ENCODE measurements at regions not wholly inside any gene's neighbourhood (a gene's known extent, or its start where the extent isn't known, plus 50 kb on each side); places are given as distances from the start of the nearest gene placed in this dataset.

DNA sequence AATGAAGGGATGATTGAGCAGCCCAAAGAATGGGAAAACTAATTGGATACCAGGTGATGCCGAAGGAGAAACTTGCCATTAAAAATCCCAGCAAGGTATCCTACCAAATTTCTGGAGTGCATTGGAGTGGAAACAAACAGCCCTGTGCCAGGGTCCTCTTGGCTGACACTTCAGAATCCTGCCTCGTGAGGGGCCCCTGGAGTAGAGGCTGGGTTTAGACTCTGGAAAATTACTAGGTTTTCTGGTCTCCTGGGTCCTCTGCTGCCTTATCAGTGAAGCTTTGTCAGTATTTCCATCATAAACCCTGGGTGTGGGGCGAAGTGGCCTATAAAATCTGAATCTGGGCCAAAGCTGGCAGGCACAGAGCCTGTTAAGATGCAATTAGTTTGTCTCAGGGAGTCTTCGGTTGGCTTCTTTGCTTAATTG lies 289.2 kb upstream of the USP24 start:
- H3K27ac Mint-ChIP-seq, result no peak overlapping the region
- H3K9me3 Mint-ChIP-seq (ENCODE audit: low read depth), result no peaks in the 10 kb centered on the region
- no peaks in the 10 kb centered on the region for H3K36me3 Mint-ChIP-seq
- no peak overlapping the region for H3K4me3 Mint-ChIP-seq
- no peaks in the 10 kb centered on the region for H3K4me1 Mint-ChIP-seq (ENCODE audit: low read depth)
- peaks cover 8% of the 10 kb centered on the region for H3K27me3 Mint-ChIP-seq

DNA sequence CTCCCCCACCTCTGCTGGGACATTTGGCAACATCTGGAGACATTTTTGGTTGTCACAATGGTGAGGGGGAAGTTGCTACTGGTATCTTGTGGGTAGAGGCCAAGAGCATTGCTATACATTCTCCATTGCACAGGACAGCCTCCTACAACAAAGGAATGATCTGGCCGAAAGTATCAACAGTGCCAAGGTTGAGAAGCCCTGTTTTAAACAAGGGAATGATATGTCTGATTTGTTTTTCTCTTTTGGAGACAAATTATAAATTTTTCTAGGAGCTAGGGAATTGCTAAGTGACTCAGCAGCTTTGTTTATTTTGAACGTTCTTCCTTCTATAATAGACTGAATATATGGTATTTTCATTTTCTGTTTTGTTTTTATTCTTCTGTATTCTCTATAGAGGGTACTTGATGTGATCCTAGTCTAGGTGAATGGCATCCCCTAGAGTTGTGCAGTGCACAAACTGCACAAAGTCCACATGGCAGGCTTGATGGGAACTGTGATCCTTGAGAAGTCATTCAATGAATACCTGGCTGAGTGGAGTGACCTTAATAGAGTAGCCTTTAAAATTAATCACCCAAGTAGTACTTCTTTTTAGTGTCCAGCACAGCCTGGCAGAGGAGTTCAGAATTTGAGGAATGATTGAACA lies 288.6 kb upstream of the USP24 start:
- H3K9me3 Mint-ChIP-seq (ENCODE audit: low read depth), result no peaks in the 10 kb centered on the region
- no peaks in the 10 kb centered on the region for H3K36me3 Mint-ChIP-seq
- H3K27ac Mint-ChIP-seq, result no peak overlapping the region
- H3K4me1 Mint-ChIP-seq (ENCODE audit: low read depth), result no peaks in the 10 kb centered on the region
- H3K4me3 Mint-ChIP-seq, result no peak overlapping the region
- H3K27me3 Mint-ChIP-seq, result peaks cover 8% of the 10 kb centered on the region

DNA sequence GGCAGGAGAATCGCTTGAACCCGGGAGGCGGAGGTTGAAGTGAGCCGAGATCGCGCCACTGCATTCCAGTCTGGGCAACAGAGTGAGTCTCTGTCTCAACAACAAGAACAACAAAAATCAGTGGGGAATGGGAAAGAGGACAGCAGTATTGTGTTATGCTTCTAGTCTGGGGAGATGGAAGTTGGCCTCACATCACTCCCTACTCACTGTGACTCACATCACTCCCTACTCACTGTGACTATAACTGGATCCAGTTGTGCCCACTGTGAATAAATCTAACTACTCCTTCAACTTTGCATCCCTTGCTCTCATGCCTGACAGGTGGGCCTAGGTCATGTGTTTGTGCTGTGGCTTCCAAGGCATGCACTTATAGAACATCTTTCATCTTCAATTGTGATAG lies 285.4 kb upstream of the USP24 start:
- Mint-ChIP-seq H3K9me3 (ENCODE audit: low read depth) (no peaks in the 10 kb centered on the region), H3K4me3 (no peak overlapping the region), H3K4me1 (ENCODE audit: low read depth) (no peaks in the 10 kb centered on the region), H3K27me3 (peaks cover 7% of the 10 kb centered on the region), H3K36me3 (no peaks in the 10 kb centered on the region), H3K27ac (no peak overlapping the region)

DNA sequence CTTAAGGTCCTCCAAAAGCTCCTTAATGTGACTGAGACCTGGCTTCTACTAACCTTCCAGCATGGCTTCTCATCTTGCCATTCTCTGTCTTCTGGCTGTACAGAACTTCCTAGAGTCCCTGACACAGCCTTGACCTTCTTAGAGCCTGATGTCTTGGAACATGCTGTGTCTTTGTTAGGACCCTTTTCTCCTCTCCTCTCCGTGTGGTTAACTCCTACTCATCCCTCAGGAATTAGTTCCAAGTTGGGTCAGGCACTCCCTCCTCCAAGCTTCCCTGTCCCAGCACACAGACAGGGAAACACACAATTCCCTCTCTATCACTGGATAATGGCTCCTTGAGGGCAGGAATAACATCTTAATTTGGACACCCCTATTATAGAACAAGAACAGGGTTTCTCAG lies 275.4 kb upstream of the USP24 start:
- H3K27ac Mint-ChIP-seq, result no peak overlapping the region
- no peaks in the 10 kb centered on the region for H3K4me1 Mint-ChIP-seq (ENCODE audit: low read depth)
- H3K4me3 Mint-ChIP-seq, result no peak overlapping the region
- peaks cover 5% of the 10 kb centered on the region for H3K9me3 Mint-ChIP-seq (ENCODE audit: low read depth)
- H3K27me3 Mint-ChIP-seq, result no peaks in the 10 kb centered on the region
- H3K36me3 Mint-ChIP-seq, result no peaks in the 10 kb centered on the region

DNA sequence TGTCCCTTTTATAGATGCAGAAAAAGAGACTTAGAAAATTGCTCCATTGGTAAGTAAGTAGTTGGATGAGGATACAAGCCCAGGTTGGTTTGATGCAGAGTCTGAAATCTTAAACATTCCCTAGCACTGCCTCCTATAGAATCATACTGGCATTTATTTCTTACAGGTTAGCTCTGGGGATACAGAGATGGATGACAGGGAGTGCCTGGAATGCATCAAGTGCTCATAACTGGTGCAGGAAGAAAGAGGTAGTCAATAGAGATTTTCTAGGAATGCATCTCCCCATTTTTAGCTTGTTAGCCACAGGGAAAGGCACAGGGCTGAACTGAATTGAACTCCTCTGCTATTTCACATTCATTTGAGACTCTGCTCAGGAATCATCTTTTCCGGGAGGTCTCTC lies 269.0 kb upstream of the USP24 start:
- H3K4me3 Mint-ChIP-seq, result no peak overlapping the region
- no peak overlapping the region for H3K27ac Mint-ChIP-seq
- H3K27me3 Mint-ChIP-seq, result no peaks in the 10 kb centered on the region
- H3K4me1 Mint-ChIP-seq (ENCODE audit: low read depth), result no peaks in the 10 kb centered on the region
- H3K36me3 Mint-ChIP-seq, result no peaks in the 10 kb centered on the region
- no peaks in the 10 kb centered on the region for H3K9me3 Mint-ChIP-seq (ENCODE audit: low read depth)

DNA sequence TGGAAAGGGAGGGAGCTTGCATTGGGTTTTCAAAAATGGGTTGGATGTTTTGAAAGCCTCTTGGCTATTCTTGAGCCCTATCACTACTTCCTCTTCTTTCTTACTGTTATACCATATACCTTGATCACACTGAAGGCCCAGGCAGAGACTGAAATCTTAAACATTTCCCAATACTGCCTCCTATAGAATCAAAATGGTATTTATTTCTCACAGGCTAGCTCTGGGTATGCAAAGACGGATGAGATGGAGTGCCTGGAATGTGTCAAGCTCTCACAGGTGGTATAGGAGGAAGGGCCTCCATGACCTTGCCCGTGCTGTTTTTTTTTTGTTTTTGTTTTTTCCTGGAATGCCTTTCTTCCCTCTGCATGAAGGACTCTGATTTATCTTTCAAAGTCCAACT lies 268.4 kb upstream of the USP24 start:
- Mint-ChIP-seq H3K4me1 (ENCODE audit: low read depth) (no peaks in the 10 kb centered on the region), H3K4me3 (no peak overlapping the region), H3K36me3 (no peaks in the 10 kb centered on the region), H3K27me3 (no peaks in the 10 kb centered on the region), H3K27ac (no peak overlapping the region), H3K9me3 (ENCODE audit: low read depth) (no peaks in the 10 kb centered on the region)

DNA sequence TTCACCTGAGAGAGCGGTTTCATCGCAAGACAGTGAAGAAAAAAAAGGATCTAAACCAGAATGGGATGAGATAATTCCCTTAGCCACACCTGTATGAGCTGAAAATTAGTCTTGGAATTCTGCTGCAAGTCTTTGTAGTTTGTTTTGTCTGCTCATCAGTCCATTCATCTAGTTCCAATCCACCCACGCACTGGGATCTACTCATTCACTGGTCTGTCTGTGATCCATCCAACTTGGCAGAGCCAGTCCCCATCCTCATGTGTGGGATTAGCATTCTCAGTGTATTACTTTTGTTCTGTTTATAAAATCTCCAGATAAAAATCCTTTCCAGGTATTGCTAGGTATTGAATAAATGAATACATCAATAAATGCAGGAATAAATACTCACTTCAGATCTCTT lies 266.5 kb upstream of the USP24 start:
- Mint-ChIP-seq H3K27ac (no peak overlapping the region), H3K4me3 (no peak overlapping the region), H3K27me3 (peaks cover 3% of the 10 kb centered on the region), H3K9me3 (ENCODE audit: low read depth) (no peaks in the 10 kb centered on the region), H3K4me1 (ENCODE audit: low read depth) (no peaks in the 10 kb centered on the region), H3K36me3 (no peaks in the 10 kb centered on the region)

DNA sequence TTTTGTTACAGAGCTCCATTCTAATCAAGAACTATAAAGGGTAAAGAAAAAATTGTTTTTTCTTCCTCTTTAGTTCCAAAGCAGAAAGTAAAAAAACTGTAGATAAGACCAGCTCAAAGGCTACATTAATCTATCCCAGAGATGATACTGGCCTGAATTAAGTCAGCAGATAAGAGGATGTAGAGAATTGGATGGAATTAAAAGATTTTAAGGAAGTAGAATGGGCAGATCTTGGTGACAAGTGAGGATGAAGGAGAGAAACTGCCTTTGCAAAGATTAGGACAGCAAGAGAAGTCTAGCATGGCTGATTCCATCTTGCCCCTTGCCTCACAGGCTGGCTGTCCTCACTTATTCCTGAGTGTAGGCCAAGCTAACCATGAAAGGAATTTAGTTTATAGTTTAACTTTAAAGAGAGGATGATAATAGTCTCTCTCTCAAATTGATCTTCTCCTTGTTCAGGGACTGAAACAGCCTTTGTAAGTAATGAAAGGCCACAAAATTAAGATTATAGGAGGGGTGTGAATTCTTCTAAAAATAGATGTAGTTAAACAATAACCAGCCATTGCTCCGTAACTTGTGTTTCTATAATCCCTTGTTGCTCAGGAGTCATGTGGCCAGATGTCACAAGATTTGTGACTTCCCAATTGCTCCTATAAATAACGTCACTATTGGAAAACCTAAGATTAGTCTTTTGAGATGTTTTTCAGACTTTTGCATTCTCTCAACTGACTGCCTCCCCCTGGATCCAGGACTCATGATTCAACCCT lies 265.0 kb upstream of the USP24 start:
- no peaks in the 10 kb centered on the region for H3K9me3 Mint-ChIP-seq (ENCODE audit: low read depth)
- H3K4me3 Mint-ChIP-seq, result no peak overlapping the region
- H3K36me3 Mint-ChIP-seq, result no peaks in the 10 kb centered on the region
- H3K4me1 Mint-ChIP-seq (ENCODE audit: low read depth), result no peaks in the 10 kb centered on the region
- H3K27ac Mint-ChIP-seq, result no peak overlapping the region
- peaks cover 9% of the 10 kb centered on the region for H3K27me3 Mint-ChIP-seq

DNA sequence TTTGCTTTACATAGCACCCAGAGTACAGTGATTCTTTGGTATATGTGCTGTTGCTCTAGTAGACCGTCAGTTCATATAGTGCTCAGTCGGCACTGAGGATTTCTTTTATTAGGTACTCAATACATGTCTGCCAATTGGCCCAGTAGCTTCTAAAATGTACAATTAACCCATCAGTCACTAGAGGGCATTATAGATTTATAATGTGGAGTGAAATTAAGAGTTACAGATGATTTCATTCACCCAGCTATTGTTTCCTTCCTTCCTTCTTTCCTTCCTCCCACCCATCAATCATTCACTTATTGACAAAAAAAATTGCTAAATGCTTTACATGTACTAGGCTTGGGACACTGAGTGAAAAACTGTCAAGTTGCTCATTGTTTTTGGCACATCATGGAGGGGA lies 263.6 kb upstream of the USP24 start:
- peaks cover 12% of the 10 kb centered on the region for H3K27me3 Mint-ChIP-seq
- no peaks in the 10 kb centered on the region for H3K36me3 Mint-ChIP-seq
- no peaks in the 10 kb centered on the region for H3K4me1 Mint-ChIP-seq (ENCODE audit: low read depth)
- H3K9me3 Mint-ChIP-seq (ENCODE audit: low read depth), result no peaks in the 10 kb centered on the region
- H3K27ac Mint-ChIP-seq, result no peak overlapping the region
- H3K4me3 Mint-ChIP-seq, result no peak overlapping the region

DNA sequence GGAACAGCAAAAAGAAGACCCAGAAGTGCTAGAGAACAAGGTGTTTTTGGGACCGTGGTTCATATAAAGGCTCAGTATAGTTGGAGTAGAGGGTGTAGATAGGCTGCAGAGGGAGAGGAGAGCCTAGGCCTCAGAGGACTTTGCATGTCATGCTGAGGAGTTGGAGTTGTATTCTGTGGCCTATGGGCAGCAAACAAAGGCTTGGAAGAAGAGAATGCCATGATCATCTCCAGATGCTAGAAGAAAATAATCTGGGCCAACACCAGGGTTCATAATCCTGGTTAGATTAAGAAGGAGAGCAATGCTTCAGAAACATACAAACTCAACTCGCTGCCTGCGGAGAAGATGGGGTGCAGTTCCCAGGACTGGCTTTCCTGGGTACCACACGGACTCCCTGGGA lies 262.8 kb upstream of the USP24 start:
- Mint-ChIP-seq H3K36me3 (no peaks in the 10 kb centered on the region), H3K27me3 (peaks cover 14% of the 10 kb centered on the region), H3K9me3 (ENCODE audit: low read depth) (no peaks in the 10 kb centered on the region), H3K4me3 (no peak overlapping the region), H3K27ac (no peak overlapping the region), H3K4me1 (ENCODE audit: low read depth) (no peaks in the 10 kb centered on the region)

DNA sequence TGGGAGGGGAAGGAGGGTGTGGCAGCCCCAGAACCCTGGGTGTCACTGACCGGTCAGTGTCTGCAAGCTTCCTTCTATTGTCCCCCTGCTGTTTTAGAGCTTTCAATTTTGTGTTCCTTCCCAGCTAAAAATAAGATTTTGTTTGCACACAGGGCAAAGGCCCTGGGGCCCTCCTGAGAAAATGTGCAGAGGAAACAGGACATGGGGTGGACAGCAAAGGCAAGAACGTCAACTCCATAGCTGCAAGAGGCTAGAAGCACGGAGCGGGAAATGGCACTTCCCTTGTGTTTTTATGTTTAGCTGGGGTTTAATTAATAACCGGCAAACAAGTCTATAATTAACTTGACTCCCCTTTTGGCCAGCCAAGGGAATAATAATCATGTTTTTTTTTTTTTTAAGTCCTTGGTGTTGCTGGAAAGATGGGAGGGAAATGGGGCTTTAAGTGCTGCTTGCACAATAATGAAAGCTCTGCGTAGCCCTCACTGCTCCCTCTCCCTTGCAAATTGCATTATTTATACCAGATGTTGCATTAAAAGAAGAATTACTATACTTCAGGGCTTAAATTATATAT lies 261.4 kb upstream of the USP24 start:
- Mint-ChIP-seq H3K4me3 (no peak overlapping the region), H3K36me3 (no peaks in the 10 kb centered on the region), H3K27me3 (peaks cover 16% of the 10 kb centered on the region), H3K27ac (no peak overlapping the region), H3K4me1 (ENCODE audit: low read depth) (no peaks in the 10 kb centered on the region), H3K9me3 (ENCODE audit: low read depth) (no peaks in the 10 kb centered on the region)

DNA sequence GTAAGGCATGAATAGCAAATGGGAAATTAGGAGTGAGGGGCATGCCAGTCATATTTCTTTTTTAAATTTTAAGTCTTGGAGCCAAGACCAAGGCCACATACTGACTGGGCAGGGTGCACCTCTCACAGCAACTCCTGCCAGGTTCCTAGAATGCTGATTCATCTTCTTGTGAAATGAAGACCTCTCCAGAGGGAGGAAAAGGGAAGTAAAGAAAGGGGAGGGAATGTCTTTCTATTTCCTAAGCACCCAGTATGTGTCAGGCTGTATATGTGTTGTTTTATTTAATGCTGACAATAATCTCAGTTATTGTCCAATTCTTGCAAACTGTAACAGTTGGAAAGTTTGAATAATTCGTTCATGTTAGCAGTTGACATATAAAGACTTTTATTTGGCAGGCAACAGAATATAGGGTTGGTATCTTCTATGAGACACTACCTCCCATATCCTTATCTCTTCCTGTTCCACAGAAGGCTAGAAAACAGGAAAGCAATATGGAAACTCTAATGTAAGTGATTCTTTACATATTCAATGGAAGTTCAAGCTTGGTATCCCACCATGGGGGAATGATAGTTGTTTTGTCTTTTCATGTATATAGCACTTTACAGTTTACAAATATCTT lies 259.1 kb upstream of the USP24 start:
- no peaks in the 10 kb centered on the region for H3K9me3 Mint-ChIP-seq (ENCODE audit: low read depth)
- no peak overlapping the region for H3K27ac Mint-ChIP-seq
- no peak overlapping the region for H3K4me3 Mint-ChIP-seq
- H3K36me3 Mint-ChIP-seq, result no peaks in the 10 kb centered on the region
- no peaks in the 10 kb centered on the region for H3K4me1 Mint-ChIP-seq (ENCODE audit: low read depth)
- H3K27me3 Mint-ChIP-seq, result peaks cover 16% of the 10 kb centered on the region

DNA sequence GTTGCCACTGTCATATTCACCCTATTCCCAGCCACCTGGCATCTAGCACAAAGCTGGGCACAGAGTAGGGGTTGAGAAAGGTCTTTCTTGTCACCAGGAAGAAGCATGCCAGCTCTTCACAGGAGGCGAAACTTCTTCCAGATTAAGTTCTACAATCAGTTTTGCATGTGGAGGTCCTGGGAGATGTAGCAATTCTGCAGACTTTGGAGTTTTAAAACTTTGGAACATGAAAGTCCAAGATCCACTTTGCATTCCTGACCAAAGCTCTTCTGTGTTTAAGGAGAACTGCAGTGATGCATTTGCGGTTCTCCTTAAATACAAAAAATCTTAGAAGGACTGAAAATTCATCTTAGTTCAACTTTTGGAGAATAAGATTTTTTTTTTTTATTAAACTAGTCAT lies 258.5 kb upstream of the USP24 start:
- H3K4me3 Mint-ChIP-seq, result no peak overlapping the region
- H3K27ac Mint-ChIP-seq, result no peak overlapping the region
- no peaks in the 10 kb centered on the region for H3K4me1 Mint-ChIP-seq (ENCODE audit: low read depth)
- H3K9me3 Mint-ChIP-seq (ENCODE audit: low read depth), result no peaks in the 10 kb centered on the region
- H3K27me3 Mint-ChIP-seq, result peaks cover 16% of the 10 kb centered on the region
- no peaks in the 10 kb centered on the region for H3K36me3 Mint-ChIP-seq

DNA sequence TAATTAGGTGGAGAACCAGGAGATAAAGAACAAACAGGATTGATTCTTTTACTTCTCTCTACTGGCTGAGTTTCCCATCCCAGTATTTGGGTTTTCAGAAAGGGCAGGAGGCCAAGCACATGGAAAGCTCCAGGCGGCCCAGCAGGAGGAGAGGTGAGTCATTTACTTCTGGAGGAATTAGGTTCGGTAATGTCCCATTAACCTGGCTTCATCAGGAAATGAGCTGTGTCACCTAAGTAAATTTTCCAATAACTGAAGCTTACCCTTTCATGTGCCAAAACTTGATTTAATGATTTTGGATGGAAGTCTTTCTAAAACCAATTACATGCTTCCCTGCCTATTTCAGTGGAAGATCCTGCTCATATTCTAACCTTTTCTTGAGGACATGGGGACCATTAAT lies 257.6 kb upstream of the USP24 start:
- Mint-ChIP-seq H3K36me3 (no peaks in the 10 kb centered on the region), H3K9me3 (ENCODE audit: low read depth) (no peaks in the 10 kb centered on the region), H3K4me3 (no peak overlapping the region), H3K4me1 (ENCODE audit: low read depth) (no peaks in the 10 kb centered on the region), H3K27ac (no peak overlapping the region), H3K27me3 (peaks cover 16% of the 10 kb centered on the region)

DNA sequence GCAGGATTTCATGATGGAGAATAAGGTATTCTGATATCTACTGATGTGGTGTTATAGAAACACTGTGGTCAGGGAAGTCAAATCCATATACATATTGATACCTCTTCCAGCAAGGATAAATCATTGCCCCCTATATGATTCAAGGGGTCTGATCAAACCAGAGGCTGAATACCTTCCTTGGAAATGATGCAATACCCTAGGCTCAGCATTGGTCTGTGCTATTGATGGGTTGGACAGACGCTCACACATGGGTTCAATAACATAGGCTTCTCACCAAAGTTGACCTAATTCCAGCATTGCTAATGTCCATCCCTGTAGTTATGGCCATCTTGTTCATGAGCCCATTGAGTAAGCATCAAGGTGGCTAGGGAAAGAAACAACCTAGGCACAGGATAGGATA lies 257.0 kb upstream of the USP24 start:
- H3K4me3 Mint-ChIP-seq, result no peak overlapping the region
- H3K27me3 Mint-ChIP-seq, result peaks cover 13% of the 10 kb centered on the region
- no peaks in the 10 kb centered on the region for H3K9me3 Mint-ChIP-seq (ENCODE audit: low read depth)
- no peaks in the 10 kb centered on the region for H3K4me1 Mint-ChIP-seq (ENCODE audit: low read depth)
- no peaks in the 10 kb centered on the region for H3K36me3 Mint-ChIP-seq
- no peak overlapping the region for H3K27ac Mint-ChIP-seq

All from activated naive CD8-positive, alpha-beta T cell (primary cell).